Activated naive CD8-positive, alpha-beta T cell treated with anti-CD3 and anti-CD28 coated beads, Interleukin-2, amount 50 U/mL, for 24 hours (primary cell): ENCODE measurements at regions not wholly inside any gene's neighbourhood (a gene's known extent, or its start where the extent isn't known, plus 50 kb on each side); places are given as distances from the start of the nearest gene placed in this dataset.

Experiments used
- ATAC-seq: fragments of 150-1000 bp; cut with Tn5 transposase; one replicate; pipeline ENCODE4 v1.10.0; 2021
- DNase-seq: peaks from one replicate; pipeline ENCODE4 v3.0.0; 2021
- H3K27ac Mint-ChIP-seq: one replicate; pipeline ENCODE4 v1.8.0; 2021; ENCODE audit warnings: mild to moderate bottlenecking, mixed read lengths
- H3K27me3 Mint-ChIP-seq: one replicate; pipeline ENCODE4 v1.8.0; 2021; ENCODE audit warnings: mixed read lengths
- H3K36me3 Mint-ChIP-seq: one replicate; pipeline ENCODE4 v1.8.0; 2021; ENCODE audit warnings: low read depth, mixed read lengths
- H3K4me1 Mint-ChIP-seq: one replicate; pipeline ENCODE4 v1.8.0; 2021; ENCODE audit warnings: mixed read lengths
- H3K4me3 Mint-ChIP-seq: one replicate; pipeline ENCODE4 v1.8.0; 2021; ENCODE audit warnings: mild to moderate bottlenecking, moderate library complexity, mixed read lengths
- H3K9me3 Mint-ChIP-seq: one replicate; pipeline ENCODE4 v1.8.0; 2021; ENCODE audit warnings: mixed read lengths

GRCh38 chrX:107542500-107542899 is 85.8 kb upstream of the PRPS1 start:
- ATAC-seq = no peak
- peaks cover 1% of the 10 kb centered on the region for H3K27me3 Mint-ChIP-seq
- H3K4me1 Mint-ChIP-seq = no peaks in the 10 kb centered on the region
- H3K27ac Mint-ChIP-seq = no peak overlapping the region
- no peaks in the 10 kb centered on the region for H3K9me3 Mint-ChIP-seq
- H3K36me3 Mint-ChIP-seq = no peaks in the 10 kb centered on the region
- no peak for DNase-seq
- no peak overlapping the region for H3K4me3 Mint-ChIP-seq

- Mint-ChIP-seq H3K4me1 (peaks cover 12% of the 10 kb centered on the region), H3K27ac (no peak overlapping the region), H3K27me3 (no peaks in the 10 kb centered on the region), H3K4me3 (no peak overlapping the region), H3K9me3 (no peaks in the 10 kb centered on the region), H3K36me3 (no peaks in the 10 kb centered on the region)
- no peak for ATAC-seq
- DNase-seq = no peak
Measured at GRCh38 chrX:107547621-107548020, 80.7 kb upstream of the PRPS1 start.

- no peak for ATAC-seq
- H3K4me1 Mint-ChIP-seq = peaks cover 12% of the 10 kb centered on the region
Measured at GRCh38 chrX:107548775-107549174, 79.5 kb upstream of the PRPS1 start.

GRCh38 chrX:107549504-107549903 is 78.8 kb upstream of the PRPS1 start:
- DNase-seq = no peak
- Mint-ChIP-seq H3K4me3 (no peak overlapping the region), H3K4me1 (peaks cover 12% of the 10 kb centered on the region), H3K36me3 (no peaks in the 10 kb centered on the region), H3K27ac (no peak overlapping the region), H3K27me3 (no peaks in the 10 kb centered on the region), H3K9me3 (no peaks in the 10 kb centered on the region)
- peak; percentile 65 for ATAC-seq

More at GRCh38 chrX:107548775-107549174, 79.5 kb upstream of the PRPS1 start:
- DNase-seq = no peak
- Mint-ChIP-seq H3K4me3 (no peak overlapping the region), H3K36me3 (no peaks in the 10 kb centered on the region), H3K27ac (no peak overlapping the region), H3K9me3 (no peaks in the 10 kb centered on the region), H3K27me3 (no peaks in the 10 kb centered on the region)

- Mint-ChIP-seq H3K27ac (no peak overlapping the region), H3K4me3 (no peak overlapping the region), H3K27me3 (no peaks in the 10 kb centered on the region), H3K9me3 (no peaks in the 10 kb centered on the region), H3K36me3 (no peaks in the 10 kb centered on the region), H3K4me1 (peaks cover 12% of the 10 kb centered on the region)
- ATAC-seq = no peak
- DNase-seq = no peak
Measured at GRCh38 chrX:107551546-107551945, 76.8 kb upstream of the PRPS1 start.

- Mint-ChIP-seq H3K27me3 (no peaks in the 10 kb centered on the region), H3K4me1 (peaks cover 12% of the 10 kb centered on the region), H3K27ac (no peak overlapping the region), H3K36me3 (no peaks in the 10 kb centered on the region), H3K9me3 (no peaks in the 10 kb centered on the region), H3K4me3 (no peak overlapping the region)
- ATAC-seq (no peak), DNase-seq (no peak)
Measured at GRCh38 chrX:107552930-107553329, 75.4 kb upstream of the PRPS1 start.

GRCh38 chrX:107556967-107557366 is 71.3 kb upstream of the PRPS1 start:
- DNase-seq = no peak
- H3K27ac Mint-ChIP-seq = no peak overlapping the region
- H3K9me3 Mint-ChIP-seq = no peaks in the 10 kb centered on the region
- H3K36me3 Mint-ChIP-seq = no peaks in the 10 kb centered on the region
- H3K27me3 Mint-ChIP-seq = no peaks in the 10 kb centered on the region
- no peaks in the 10 kb centered on the region for H3K4me1 Mint-ChIP-seq
- no peak overlapping the region for H3K4me3 Mint-ChIP-seq
- ATAC-seq = no peak

GRCh38 chrX:107559506-107559905 is 68.8 kb upstream of the PRPS1 start:
- no peak overlapping the region for H3K4me3 Mint-ChIP-seq
- H3K4me1 Mint-ChIP-seq = no peaks in the 10 kb centered on the region
- no peaks in the 10 kb centered on the region for H3K36me3 Mint-ChIP-seq
- H3K27me3 Mint-ChIP-seq = no peaks in the 10 kb centered on the region
- H3K27ac Mint-ChIP-seq = no peak overlapping the region
- no peaks in the 10 kb centered on the region for H3K9me3 Mint-ChIP-seq
- DNase-seq = no peak
- no peak for ATAC-seq

GRCh38 chrX:107560041-107560440 is 68.3 kb upstream of the PRPS1 start:
- Mint-ChIP-seq H3K27ac (no peak overlapping the region), H3K36me3 (no peaks in the 10 kb centered on the region), H3K4me1 (no peaks in the 10 kb centered on the region), H3K9me3 (no peaks in the 10 kb centered on the region), H3K4me3 (no peak overlapping the region), H3K27me3 (no peaks in the 10 kb centered on the region)
- ATAC-seq (no peak), DNase-seq (no peak)

- no peak overlapping the region for H3K4me3 Mint-ChIP-seq
- no peaks in the 10 kb centered on the region for H3K9me3 Mint-ChIP-seq
- DNase-seq (no peak), ATAC-seq (no peak)
- H3K27me3 Mint-ChIP-seq = no peaks in the 10 kb centered on the region
- no peak overlapping the region for H3K27ac Mint-ChIP-seq
- H3K36me3 Mint-ChIP-seq = no peaks in the 10 kb centered on the region
- H3K4me1 Mint-ChIP-seq = no peaks in the 10 kb centered on the region
Measured at GRCh38 chrX:107560980-107561379, 67.3 kb upstream of the PRPS1 start.

GRCh38 chrX:107561468-107562215 is 66.7 kb upstream of the PRPS1 start:
- Mint-ChIP-seq H3K36me3 (no peaks in the 10 kb centered on the region), H3K27ac (no peak overlapping the region), H3K4me3 (no peak overlapping the region), H3K4me1 (no peaks in the 10 kb centered on the region), H3K9me3 (no peaks in the 10 kb centered on the region), H3K27me3 (no peaks in the 10 kb centered on the region)
- DNase-seq (no peak), ATAC-seq (no peak)

- Mint-ChIP-seq H3K4me1 (no peaks in the 10 kb centered on the region), H3K27me3 (no peaks in the 10 kb centered on the region), H3K36me3 (no peaks in the 10 kb centered on the region), H3K27ac (no peak overlapping the region), H3K9me3 (no peaks in the 10 kb centered on the region), H3K4me3 (no peak overlapping the region)
- ATAC-seq = no peak
- no peak for DNase-seq
Measured at GRCh38 chrX:107562482-107562881, 65.8 kb upstream of the PRPS1 start.

GRCh38 chrX:107563824-107564223 is 64.5 kb upstream of the PRPS1 start:
- Mint-ChIP-seq H3K27me3 (peaks cover 2% of the 10 kb centered on the region), H3K36me3 (no peaks in the 10 kb centered on the region), H3K4me1 (no peaks in the 10 kb centered on the region), H3K27ac (no peak overlapping the region), H3K9me3 (no peaks in the 10 kb centered on the region), H3K4me3 (no peak overlapping the region)
- no peak for DNase-seq
- ATAC-seq = no peak

GRCh38 chrX:107565015-107565414 is 63.3 kb upstream of the PRPS1 start:
- ATAC-seq (no peak), DNase-seq (no peak)
- Mint-ChIP-seq H3K27me3 (peaks cover 2% of the 10 kb centered on the region), H3K4me1 (no peaks in the 10 kb centered on the region), H3K27ac (no peak overlapping the region), H3K4me3 (no peak overlapping the region), H3K36me3 (no peaks in the 10 kb centered on the region), H3K9me3 (no peaks in the 10 kb centered on the region)

GRCh38 chrX:107565931-107566603 is 62.2 kb upstream of the PRPS1 start:
- Mint-ChIP-seq H3K4me3 (no peak overlapping the region), H3K36me3 (no peaks in the 10 kb centered on the region), H3K27ac (no peak overlapping the region), H3K27me3 (peaks cover 2% of the 10 kb centered on the region), H3K4me1 (no peaks in the 10 kb centered on the region), H3K9me3 (no peaks in the 10 kb centered on the region)
- no peak for DNase-seq
- ATAC-seq = no peak
